ENCODE measurements at regions not wholly inside any gene's neighbourhood (a gene's known extent, or its start where the extent isn't known, plus 50 kb on each side); places are given as distances from the start of the nearest gene placed in this dataset.

DNA sequence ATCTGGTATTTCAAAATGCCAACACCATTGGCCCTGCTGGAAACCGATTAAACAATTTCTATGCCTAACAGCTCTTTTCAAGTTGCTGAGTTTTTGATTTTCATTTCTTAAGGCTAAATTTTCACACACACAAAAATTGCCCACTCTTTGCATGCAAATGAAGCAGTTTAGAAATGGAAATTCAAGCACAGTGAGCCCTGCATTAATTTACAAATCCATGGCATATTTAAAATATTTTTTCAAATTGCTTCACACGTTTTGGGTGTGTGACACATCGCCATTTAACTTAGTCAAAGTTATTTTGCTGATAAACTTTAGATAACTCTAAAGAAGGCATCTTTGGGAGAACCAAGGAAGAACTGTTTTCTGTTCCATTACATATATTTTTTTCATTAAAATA is 184.8 kb downstream of the TXNL1 start:
- in situ Hi-C loops (cut with MboI) (no loop called here), intact Hi-C loops (cut with micrococcal nuclease; ENCODE audit: unreplicated experiment) (no loop called here)
- no peak overlapping the region for H3K9ac ChIP-seq (ENCODE audit: control insufficient read depth, insufficient read depth, low read length)
- RAD21 ChIA-PET (ENCODE audit: unreplicated experiment): no interaction called here
- POLR2A ChIA-PET: no interaction called here
- no peak overlapping the region for H2AFZ ChIP-seq (ENCODE audit: control insufficient read depth, low read depth, low read length)
- TF ChIP-seq YY1 (IDR thresholded peaks at IDR 0.05; ENCODE audit: low read depth, low read length) (no peak), ZNF687 (IDR thresholded peaks at IDR 0.05) (no peak)
- H3K36me3 ChIP-seq (ENCODE audit: control insufficient read depth in 2 of 2, insufficient read depth in 2 of 2, low read length in 1 of 2): no peaks in the 10 kb centered on the region
- CTCF ChIA-PET: no interaction called here
- no peaks in the 10 kb centered on the region for H4K20me1 ChIP-seq (ENCODE audit: control insufficient read depth, insufficient read depth)
- WGBS (ENCODE audit: insufficient coverage, insufficient replicate concordance, low lambda C conversion rate, missing lambda C conversion rate): 0% methylated on average over 3 of the region's 3 CpGs
- H3K4me1 ChIP-seq (ENCODE audit: control insufficient read depth, insufficient read depth, low read length): no peaks in the 10 kb centered on the region
- H3K9me3 ChIP-seq (replicated peaks; ENCODE audit: control insufficient read depth, insufficient read depth, low read length): no peaks in the 10 kb centered on the region
- DNase-seq (ENCODE audit: low read depth, low spot score): no peak
- H3K4me3 ChIP-seq: no peak overlapping the region
- BruUV-seq (replicated peaks): no TSS peak
- H3K27me3 ChIP-seq (replicated peaks in 1 of 2; ENCODE audit: control insufficient read depth in 2 of 2, insufficient read depth in 2 of 2, low read length in 1 of 2): no peaks in the 10 kb centered on the region
- H3K79me2 ChIP-seq (ENCODE audit: control insufficient read depth, insufficient read depth, low read length): no peaks in the 10 kb centered on the region
- no peak overlapping the region for H3K4me2 ChIP-seq (ENCODE audit: control insufficient read depth, insufficient read depth)
- ATAC-seq: no peak
- FAIRE-seq: no peak
- SMC1A ChIA-PET (ENCODE audit: uncharacterized antibody, unreplicated experiment): interaction anchor here (0.9 kb wide), 1 partner anchor 534 kb away, joined by 3 read pairs; no protein-coding TSS in a partner anchor
- H3K27ac ChIP-seq (ENCODE audit: control insufficient read depth, insufficient read depth): no peak overlapping the region

DNA sequence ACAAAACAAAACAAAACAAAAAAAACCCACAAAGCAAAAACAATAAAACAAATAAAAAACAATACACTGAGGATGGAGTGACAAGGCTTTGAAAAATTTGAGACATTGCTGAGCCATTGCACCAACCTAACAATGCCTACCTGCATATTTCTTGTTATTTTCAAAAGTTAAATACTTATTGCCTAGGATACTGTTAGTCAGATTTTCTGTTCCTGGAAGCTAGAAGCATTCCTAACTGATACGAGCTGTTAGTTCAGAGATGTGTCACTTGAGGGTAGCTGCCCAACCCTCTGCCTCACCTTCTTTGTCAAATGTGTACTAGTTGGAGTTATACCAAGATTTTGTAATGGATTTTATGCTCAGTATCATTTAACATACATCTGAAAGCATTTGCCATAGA is 187.2 kb downstream of the TXNL1 start:
- Histone ChIP-seq H3K27me3 (replicated peaks in 1 of 2; ENCODE audit: control insufficient read depth in 2 of 2, insufficient read depth in 2 of 2, low read length in 1 of 2) (no peaks in the 10 kb centered on the region), H3K9me3 (replicated peaks; ENCODE audit: control insufficient read depth, insufficient read depth, low read length) (no peaks in the 10 kb centered on the region), H2AFZ (ENCODE audit: control insufficient read depth, low read depth, low read length) (no peak overlapping the region), H3K9ac (ENCODE audit: control insufficient read depth, insufficient read depth, low read length) (no peak overlapping the region), H3K27ac (ENCODE audit: control insufficient read depth, insufficient read depth) (no peak overlapping the region), H3K4me3 (no peak overlapping the region), H4K20me1 (ENCODE audit: control insufficient read depth, insufficient read depth) (no peaks in the 10 kb centered on the region), H3K36me3 (ENCODE audit: control insufficient read depth in 2 of 2, insufficient read depth in 2 of 2, low read length in 1 of 2) (no peaks in the 10 kb centered on the region), H3K79me2 (ENCODE audit: control insufficient read depth, insufficient read depth, low read length) (no peaks in the 10 kb centered on the region), H3K4me1 (ENCODE audit: control insufficient read depth, insufficient read depth, low read length) (no peaks in the 10 kb centered on the region), H3K4me2 (ENCODE audit: control insufficient read depth, insufficient read depth) (no peak overlapping the region)
- in situ Hi-C loops (cut with MboI) (no loop called here), intact Hi-C loops (cut with micrococcal nuclease; ENCODE audit: unreplicated experiment) (no loop called here)
- DNase-seq (ENCODE audit: low read depth, low spot score) (no peak), ATAC-seq (no peak), FAIRE-seq (no peak)
- RAD21 ChIA-PET (ENCODE audit: unreplicated experiment): no interaction called here
- no TSS peak for BruUV-seq (replicated peaks)
- SMC1A ChIA-PET (ENCODE audit: uncharacterized antibody, unreplicated experiment): interaction anchor here (0.6 kb wide), 1 partner anchor 87 kb away, joined by 5 read pairs; no protein-coding TSS in a partner anchor
- CTCF ChIA-PET: interaction anchor here (0.7 to 1.1 kb wide), 2 partner anchors 124 to 1097 kb away, joined by 3 to 4 read pairs; no protein-coding TSS in a partner anchor
- 3% methylated on average over 1 of the region's 1 CpG for WGBS (ENCODE audit: insufficient coverage, insufficient replicate concordance, low lambda C conversion rate, missing lambda C conversion rate)
- POLR2A ChIA-PET: no interaction called here
- TF ChIP-seq, protein P1, sequence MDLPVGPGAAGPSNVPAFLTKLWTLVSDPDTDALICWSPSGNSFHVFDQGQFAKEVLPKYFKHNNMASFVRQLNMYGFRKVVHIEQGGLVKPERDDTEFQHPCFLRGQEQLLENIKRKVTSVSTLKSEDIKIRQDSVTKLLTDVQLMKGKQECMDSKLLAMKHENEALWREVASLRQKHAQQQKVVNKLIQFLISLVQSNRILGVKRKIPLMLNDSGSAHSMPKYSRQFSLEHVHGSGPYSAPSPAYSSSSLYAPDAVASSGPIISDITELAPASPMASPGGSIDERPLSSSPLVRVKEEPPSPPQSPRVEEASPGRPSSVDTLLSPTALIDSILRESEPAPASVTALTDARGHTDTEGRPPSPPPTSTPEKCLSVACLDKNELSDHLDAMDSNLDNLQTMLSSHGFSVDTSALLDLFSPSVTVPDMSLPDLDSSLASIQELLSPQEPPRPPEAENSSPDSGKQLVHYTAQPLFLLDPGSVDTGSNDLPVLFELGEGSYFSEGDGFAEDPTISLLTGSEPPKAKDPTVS (IDR thresholded peaks at IDR 0.05; ENCODE audit: low read depth, low read length): no peak
- TF ChIP-seq EGR1 (IDR thresholded peaks at IDR 0.05; ENCODE audit: borderline replicate concordance in 1 of 2, low read depth in 2 of 2, low read length in 2 of 2) (no peak), SUZ12 (IDR thresholded peaks at IDR 0.05; ENCODE audit: unreplicated experiment) (no peak), MYC (IDR thresholded peaks at IDR 0.05; ENCODE audit: insufficient read depth, insufficient read length, insufficient replicate concordance, low read length, severe bottlenecking) (no peak), CEBPZ (IDR thresholded peaks at IDR 0.05; ENCODE audit: low read depth, low read length) (no peak), HDAC6 (IDR thresholded peaks at IDR 0.05; ENCODE audit: unreplicated experiment) (no peak)
